Hepatic stellate cell (primary cell): ENCODE measurements at regions not wholly inside any gene's neighbourhood (a gene's known extent, or its start where the extent isn't known, plus 50 kb on each side); places are given as distances from the start of the nearest gene placed in this dataset.

Experiments used
- DNase-seq: peaks from one replicate; pipeline ENCODE4 v3.0.0; 2011; ENCODE audit warnings: low spot score

DNA sequence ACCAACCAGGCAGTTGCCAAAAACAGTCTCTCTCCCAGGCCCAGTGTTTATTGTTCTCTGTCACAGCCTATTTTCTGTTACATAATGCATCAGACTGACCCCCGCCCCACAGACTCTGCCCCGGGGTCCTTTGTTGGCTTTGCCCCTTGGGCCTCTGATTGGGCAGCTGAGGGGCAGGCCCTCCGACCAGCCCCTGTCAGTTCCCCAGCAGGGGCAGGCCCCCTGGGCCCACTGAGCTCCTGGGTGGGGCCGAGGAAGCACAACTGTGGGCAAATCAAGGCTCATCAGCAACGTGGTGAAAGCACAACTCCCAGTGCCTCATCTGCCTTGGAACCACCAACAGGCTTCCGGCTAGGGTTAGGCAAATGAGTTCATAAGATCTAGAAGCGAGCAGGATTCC lies 160.1 kb upstream of the MYCN start:
- DNase-seq: no peak

DNA sequence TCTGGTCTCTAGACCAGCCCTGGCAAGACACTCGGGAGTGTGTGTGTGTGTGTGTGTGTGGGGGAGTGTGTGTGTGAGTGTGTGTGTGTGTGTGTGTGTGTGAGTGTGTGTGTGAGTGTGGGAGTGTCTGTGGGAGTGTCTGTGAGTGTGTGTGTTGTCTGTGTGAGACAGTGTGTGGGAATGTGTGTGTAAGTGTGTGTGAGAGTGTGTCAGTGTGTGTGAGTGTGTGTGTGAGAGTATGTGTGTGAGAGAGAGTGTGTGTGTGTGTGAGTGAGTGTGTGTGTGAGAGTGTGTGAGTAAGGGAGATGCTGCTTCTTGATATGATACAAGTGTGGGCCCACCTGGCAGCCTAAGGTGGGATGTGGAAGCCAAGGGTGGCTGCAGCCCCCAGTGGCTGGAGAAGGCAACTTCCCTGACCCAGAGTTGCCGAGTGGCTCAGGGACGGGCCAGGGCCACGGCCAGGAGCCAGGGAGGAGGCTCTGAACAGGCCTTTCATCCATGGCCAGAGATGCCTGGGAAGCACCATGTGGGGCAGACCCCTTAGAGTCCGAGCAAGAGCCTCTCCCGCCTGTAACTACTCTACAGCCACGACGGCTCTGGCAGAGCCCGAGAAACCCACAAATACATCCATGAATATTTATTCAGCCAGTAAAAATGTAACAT lies 159.3 kb upstream of the MYCN start:
- DNase-seq: no peak

DNA sequence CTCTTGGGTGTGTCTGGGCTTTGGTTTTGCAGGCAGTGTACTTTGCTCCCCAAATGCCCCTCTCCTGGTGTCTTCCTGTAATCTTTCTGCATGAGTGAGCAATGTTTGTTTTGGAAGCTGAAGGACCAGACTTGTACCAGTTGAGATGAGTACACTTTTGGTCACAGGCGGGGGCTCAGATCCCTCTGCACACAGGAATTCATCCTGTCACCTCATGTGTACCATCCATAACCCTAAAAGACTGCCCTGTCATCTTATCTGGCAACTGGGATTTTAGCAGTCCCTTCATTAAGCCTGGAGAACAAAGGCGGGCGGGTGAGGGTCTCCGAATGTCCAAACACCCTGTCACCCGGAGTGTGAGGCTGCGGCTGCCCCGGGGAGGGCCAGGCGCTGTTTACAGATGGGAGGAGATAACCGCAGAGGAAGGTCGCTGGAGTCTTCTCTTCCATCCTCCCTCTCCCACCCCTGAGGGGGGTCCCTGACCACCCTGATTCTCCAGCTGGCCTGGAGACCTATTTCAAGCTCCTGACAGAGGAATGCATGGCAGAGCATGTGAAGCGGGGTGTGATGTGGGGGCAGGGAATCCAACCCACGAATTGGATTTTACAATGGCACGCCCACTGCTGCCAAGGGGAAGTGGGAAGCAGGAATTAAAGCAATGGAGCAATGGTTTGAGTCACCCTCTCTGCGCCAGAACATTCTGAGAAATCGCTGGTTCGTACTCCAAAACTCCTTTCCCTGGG lies 158.2 kb upstream of the MYCN start:
- DNase-seq: no peak

DNA sequence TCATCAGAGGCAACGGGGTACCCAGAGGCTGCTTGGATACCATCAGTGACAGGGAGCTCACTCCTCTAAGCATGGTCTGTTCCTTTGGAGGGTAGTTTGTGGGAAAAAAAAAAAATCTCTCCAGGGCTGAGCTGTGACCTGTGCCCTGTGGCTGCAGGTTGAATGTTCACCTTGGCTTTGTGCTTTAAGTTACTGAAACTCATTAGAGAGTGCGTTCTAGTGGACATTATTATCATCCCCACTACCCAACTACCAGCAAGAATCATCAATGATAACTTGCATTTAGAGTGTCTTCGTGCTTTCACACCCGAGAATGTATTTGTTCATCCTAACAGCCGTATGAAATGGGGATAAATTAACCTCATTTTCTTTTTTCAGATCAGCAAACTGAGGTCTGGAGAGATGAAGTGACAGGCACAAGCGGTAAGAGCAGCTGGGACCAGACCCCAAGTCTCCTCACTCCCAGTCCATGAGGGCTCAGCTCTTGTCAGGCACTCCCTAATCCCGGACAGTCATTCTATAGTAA lies 157.5 kb upstream of the MYCN start:
- no peak for DNase-seq

DNA sequence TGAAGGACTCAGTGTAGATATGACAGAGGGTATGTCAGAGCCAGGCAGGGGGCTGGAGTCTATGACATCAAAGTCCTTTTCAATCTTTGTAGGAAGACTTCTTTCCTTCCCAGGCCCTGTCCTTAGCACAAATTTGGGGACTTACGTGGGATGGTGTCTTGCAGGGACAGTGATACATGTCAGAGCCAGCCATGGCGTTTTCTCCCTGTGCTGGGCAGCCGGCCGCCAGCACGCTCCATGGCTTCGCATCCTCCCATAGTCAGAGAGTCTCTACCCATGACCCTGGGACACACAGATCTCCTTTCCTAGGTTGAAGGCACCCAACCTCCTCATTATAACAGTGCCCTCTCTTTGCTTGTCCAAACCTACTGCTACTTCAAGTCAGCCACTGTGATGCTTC lies 156.9 kb upstream of the MYCN start:
- DNase-seq: no peak

DNA sequence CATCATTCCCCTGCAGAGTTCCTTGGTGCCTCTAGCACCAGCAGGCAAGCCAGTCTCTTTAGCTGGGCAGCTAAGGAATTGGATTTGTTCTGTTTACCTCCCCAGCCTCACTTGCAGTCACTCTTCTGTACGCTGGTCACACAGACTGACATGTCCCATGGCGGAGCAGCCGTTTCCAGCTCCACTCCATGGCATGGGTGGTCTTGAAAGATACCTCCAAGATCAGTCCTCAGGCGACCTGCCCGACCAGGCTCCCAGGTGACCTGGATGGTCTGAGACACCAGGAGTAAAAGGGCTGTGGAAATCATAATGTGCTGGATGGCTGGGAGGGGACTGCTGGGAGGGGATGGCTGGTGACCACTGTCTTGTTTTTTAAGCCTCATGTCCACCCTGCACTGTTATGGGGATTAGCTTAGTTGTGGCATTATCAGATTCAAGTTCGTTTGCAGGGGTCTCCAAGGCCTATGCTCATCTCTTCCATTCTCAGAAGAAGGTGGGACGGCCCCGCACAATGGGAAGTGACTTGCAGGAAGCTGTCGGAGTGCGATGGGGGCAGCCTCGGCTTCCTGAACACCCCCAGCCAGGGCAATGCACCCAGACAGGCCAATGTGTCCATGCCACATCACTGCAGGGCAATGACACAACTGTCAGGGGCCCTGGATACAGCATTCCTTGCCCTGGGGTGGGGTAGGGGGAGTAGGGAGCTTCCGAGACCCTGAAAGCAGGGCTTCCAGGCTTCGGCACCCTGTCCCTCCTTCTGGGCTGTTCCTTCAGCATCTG lies 156.1 kb upstream of the MYCN start:
- no peak for DNase-seq

DNA sequence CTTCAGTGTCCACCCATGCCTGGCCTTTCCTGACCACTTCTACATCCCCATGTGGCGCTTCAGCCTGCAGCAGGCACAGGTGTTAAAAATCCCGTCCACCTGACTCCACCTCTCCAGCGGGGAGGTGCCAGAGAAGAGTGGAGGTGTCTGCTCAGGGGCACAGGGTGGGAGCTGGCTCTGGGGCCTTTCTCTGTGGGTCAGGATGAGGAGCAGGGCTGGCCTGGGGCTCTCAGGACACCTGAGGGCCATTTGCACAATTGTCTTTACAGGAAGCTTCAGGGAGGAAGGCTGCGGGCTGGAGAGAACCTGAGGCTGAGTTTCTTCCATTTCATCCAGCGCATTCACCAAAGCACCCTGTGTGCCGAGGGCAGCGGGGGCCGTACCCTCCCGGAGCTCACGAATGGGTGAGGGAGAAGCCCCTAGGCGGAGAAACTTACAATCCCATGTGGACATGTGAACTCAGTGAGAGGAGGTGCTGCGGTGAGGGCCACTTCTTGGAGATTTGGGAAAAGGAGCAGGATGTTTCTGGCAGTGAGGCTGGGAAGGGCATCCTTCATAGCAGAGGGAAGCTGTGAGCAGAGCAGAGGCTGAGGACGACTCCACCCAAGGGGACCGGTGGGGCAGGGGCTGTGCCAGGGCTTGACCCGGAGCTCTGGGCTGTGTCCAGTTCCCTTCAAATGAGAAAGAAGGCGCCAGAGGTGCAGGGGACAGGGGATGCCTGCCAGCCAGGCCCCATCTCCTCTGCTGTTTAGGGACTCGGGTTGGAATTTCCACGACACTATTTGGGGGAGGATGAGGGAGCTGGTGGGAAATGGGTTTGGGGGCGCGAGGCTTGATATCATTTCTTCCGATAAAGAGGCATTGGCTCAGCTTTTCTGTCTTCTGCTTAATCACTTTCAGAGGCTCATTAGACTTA lies 155.2 kb upstream of the MYCN start:
- no peak for DNase-seq

DNA sequence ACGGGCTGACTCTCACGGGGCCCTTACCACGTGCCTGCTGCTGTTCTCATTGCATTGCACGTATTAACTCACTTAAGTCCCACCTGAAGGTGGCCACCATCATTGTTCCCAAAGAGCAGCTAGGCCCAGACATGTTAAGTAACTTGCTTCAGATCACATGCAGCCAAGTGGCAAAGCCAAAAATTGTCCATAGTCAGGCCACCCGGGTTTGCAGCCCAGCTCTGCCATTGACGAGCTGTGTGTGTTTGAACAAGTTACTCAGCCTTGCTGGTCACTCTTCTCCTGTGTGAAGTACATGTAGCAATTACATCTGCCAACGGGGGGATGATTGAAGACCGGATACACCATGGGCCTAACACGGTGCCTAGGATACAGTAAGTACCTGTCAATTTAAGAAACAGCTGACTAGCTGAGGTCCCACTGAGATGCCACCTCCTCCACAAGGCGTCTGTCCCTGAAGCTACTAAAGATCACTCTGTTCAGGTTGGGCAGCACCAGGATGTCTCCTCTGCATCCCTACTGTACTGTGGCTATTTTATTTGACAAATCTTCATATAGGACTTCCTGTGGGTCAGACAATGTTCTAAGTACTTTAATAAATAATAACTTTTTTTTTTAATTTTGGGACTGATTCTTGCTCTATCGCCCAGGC lies 154.2 kb upstream of the MYCN start:
- DNase-seq: no peak

DNA sequence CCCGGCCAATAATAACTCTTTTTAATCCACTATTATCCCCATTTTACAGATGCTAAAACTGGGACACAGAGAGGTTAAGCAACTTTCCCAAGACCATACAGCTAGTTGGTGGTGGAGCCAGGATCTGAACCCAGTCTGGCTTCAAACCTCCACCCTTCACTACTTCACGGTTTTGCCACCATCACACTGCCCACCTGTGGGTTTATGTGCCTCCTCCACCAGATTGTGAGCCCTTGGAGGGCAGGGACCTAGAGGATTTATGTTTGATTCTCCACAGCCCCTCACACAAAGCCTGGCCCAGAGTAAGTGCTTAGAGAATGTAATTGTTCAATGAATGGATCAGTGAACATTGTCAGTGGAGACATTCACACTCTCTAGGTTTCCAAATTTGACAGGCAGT lies 153.4 kb upstream of the MYCN start:
- DNase-seq: no peak

DNA sequence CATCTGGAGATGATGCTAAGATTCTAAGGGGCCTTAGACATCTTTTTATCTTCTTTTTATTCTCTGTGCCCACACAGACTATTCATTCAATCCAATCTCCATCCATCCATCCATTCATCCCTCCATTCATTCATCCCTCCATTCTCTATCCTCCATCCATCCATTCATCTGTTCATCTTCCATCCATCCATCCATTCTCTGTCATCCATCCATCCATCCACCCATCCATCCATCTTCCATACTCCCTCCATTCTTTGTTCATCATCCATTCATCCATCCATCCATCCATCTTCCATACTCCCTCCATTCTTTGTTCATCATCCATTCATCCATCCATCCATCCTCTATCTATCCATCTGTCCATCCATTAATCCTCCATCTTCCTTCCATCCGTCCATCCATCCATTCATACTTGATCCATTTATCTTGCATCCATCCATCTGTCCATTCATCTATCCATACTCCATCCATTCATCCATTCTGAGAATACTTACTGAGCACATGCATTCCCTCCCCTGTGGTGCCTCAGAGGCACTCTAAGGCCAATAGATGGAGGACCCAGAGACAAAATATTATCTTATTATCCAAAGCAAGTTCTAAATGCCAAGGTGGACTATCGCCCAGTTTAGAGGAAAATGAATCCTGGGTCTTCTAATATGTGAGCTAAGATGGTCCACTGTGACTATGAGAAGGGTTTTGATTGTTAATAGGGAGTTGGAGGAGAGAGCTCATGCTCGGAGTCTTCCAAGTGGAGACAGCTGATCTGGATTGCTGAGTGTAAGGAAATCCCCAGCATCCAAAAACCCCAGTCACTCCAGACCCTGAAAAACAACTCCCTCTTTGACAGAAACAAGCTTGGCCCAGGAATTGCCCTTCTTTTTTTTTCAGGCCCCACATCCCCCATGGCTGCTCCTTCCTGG lies 152.6 kb upstream of the MYCN start:
- DNase-seq: no peak

DNA sequence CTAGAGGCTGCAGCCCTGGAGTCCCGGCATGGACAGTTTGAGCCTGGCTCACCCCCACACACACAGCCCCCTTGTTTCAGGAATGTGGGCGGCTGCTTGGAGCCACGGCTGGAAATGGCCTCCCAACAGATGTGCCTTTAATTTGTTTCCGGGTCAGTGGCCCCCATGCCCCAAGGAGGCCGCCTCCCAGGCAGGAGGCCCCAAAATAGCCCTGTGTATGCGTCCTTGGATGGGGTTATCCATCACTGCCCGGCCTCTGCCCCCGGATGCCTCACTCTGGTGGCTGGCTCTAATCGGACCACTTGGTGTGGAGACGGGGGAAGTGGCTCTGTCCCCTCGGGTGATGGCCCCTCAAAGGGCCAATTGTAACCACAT lies 151.9 kb upstream of the MYCN start:
- no peak for DNase-seq

DNA sequence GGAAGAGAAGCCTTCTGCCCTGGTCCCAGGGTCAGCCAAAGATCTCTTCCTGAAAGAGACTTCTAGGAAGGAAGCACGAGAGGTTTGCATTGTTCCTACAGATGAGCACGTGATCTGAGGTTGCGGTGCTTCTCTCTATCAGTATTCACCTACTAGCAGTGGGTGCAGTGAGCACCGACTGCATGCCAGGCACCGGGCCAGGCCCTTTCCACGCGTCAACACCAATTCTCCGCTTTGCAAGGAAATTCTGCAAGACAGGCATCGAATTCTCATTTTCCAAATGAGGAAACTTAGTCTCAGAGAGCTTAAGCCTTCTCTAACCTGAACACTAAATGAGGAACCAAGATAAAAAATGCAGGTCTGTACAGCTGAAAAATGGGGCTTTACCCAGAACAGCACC lies 151.5 kb upstream of the MYCN start:
- no peak for DNase-seq

DNA sequence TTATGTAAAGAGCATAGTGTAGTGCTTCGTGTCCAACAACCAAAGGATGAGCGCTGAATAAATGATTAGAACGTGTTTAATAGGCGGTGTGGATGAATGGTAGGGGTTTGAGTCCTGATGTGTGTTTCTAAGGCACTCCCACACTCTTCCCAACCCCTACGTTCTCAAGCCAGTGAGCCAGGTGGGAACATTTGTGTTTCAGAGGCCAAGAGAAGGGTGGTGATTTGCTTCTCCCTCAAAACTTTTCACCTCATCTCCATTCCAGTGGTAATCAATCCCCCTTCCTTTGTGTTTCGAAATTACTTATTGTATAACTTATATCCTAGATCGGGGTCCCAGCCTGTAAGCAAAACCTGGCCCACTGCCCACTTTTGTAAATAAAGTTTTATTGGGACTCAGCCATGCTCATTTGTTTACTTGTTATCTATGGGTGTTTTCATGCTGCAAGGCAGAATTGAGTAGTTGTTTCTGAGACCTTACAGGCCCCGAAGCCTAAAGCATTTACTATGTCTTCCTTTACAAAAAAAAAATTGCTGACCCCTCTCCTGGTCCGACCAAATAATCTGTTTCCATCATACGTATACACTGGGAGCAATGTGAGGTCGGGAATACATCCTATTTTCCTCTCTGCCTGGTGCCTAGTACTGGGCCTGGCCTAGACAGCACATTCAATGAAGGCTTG lies 150.8 kb upstream of the MYCN start:
- DNase-seq: no peak

DNA sequence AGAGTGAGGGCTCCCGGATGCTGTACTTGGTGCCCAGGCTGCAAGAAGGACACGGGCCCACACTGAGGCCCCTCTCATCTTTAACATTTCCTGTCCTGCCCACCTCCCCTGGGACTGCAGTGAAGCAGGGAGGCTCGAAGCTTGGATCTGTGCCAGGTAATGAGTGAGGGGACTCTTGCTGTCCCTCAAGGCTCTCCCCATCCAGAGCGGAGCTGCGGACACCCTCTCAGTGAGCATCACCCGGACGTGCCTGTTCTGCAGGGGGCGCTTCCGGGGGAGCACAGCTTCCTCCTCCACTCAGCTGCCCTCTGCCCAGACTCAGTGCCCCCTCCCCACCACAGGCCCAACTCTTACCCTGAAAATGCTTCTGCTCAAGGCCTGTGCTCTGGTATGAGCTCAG lies 150.0 kb upstream of the MYCN start:
- no peak for DNase-seq

DNA sequence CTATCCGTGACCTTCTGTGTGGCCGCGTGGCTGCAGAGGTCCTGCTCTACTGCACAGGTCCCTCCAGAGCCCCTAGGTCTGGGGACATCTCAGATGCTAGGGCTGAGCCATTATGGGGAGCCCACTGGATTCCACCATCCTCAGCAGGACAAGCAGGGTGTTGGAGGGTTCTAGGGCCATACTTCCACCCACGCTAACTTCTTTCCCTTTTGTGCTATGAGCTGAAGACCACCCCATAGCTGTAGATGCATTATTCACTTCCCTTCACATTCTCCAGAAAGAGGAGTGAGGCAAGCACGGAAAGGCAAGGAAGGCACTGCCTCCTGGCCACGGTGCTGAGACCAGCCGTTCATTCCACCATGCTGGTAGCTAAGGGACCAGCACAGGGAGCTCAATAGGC lies 149.5 kb upstream of the MYCN start:
- DNase-seq: no peak

DNA sequence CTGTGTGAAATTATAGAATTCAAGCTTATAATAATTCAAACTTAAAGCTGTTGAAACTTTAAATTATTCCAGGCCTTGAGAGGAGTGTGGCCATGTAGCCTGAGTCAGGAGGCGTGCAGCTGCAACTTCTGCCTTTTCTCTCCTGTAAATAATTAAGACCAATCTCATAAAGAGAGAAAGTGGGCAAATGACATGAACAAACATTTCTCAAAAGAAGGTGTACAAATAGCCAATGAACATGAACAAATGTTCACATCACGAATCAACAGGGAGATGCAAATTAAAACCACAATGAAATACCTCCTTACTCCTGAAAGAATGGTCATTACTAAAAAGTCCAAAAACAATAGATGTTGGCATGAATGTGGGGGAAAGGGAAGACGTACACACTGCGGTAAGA lies 149.1 kb upstream of the MYCN start:
- DNase-seq: no peak

DNA sequence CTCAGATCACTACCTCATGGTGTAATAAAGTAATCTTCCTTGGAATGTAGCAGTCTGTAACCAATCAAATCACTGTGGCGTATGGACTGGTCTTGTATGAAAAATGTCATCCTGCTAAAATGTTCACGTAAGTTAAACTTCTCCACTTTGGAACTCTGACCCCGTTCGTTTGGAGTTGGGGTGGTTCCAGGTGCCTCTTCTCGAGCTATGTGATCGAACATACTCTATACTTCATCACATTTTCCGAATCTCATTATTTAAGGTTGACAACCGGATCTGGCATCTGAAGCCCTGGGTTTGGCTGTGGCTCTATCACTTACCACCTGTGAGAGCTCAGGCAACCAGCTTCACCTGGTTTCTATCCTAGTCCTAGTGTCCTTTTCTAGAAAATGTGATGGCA lies 148.0 kb upstream of the MYCN start:
- no peak for DNase-seq

DNA sequence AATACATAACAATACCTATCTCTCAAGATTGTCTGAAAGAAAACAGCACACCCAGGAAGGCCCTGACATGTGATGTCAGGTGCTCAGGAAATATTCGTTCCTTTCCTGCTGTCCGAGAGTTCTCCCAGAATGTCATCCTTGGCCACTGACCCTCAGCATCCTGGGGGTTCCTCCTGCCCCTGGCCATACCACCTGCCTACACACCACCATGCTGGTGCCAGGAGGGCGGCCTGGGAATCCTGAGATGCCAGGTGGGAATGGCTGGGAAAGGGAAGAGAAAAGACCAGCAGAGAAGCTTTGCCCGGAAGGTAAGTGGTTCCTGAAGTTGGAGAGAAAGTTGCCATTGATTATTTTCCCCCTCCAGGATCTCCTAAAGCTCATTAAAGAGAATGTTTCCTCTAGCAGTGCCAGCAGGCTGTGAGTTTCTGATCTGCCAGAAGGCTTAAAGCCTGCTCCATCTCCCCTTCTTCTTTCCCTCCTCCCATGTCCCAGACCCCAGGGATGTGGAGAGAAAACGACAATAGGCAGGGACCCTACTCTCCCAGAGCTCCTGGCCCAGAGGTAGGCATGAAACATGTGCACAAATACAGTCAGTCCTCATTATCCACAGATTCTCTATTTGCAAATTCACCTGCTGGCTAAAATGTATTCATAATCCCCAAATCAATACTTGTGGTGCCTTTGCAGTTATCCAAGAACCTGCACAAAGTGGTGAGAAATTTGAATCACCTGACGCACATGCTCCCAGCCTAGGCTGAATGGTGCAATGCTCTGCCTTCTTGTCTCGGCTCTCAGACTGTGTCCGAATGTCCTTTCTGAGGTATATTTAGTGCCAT lies 147.1 kb upstream of the MYCN start:
- DNase-seq: no peak

DNA sequence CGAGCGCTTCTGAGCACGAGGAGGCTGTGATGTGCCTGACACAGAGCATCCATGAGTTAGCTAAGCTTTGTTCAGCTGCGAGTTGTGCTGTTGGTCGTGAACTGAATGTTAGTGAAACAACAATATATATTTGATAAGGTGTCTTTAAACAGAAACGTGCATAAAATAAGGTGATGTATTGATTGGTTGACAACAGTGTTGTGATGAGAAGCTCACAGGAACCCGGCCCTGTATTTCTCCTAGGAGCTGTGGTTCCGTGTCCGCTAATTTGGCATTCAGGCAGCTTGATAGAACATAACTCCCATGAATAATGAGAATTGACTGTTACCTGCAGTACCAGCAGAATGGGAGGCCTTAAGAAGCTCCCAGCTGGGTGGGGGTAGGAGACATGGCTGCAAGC lies 146.4 kb upstream of the MYCN start:
- no peak for DNase-seq
